ENCODE measurements at regions not wholly inside any gene's neighbourhood (a gene's known extent, or its start where the extent isn't known, plus 50 kb on each side); places are given as distances from the start of the nearest gene placed in this dataset.

- no peak for TF ChIP-seq CTCF (IDR thresholded peaks at IDR 0.05 in 4 of 5, conservative IDR thresholded peaks at IDR 0.05 in 1 of 5)
- no peak for TF ChIP-seq POLR2A (IDR thresholded peaks at IDR 0.05)
Measured at GRCh38 chr1:193479187-193479586, 292.8 kb upstream of the B3GALT2 start.
